H1 (cell line): ENCODE measurements at regions not wholly inside any gene's neighbourhood (a gene's known extent, or its start where the extent isn't known, plus 50 kb on each side); places are given as distances from the start of the nearest gene placed in this dataset.

ENCODE experiments used
- CTCF ChIA-PET: fragments of 300-600 bp; sonication (Branson Sonifier 250); formaldehyde crosslinking; loops from one replicate; lab custom pipeline; 2021; ENCODE audit not compliant: partially characterized antibody; lab: Charles Lee
- POLR2A ChIA-PET: fragments of 300-600 bp; sonication (Branson Sonifier 250); formaldehyde crosslinking; loops from one replicate; lab custom pipeline; 2021; ENCODE audit warnings: inconsistent platforms; ENCODE audit not compliant: partially characterized antibody; lab: Charles Lee
- DNase-seq, 2 experiments: peaks; one replicate each; pipeline versions ENCODE4 v3.0.0 to v3.0.0-alpha.2; 2010 to 2022; ENCODE audit warnings: low spot score in 2 of 2, low read depth in 1 of 2, mixed read lengths in 1 of 2
- FAIRE-seq: peaks from 2 replicates; lab custom pipeline; 2011; peaks lifted over from hg19 to GRCh38; lab: Jason Lieb, UNC
- H2AFZ ChIP-seq: 2 replicates; pipeline ENCODE4 v1.8.1; 2012; ENCODE audit warnings: low read length, inconsistent platforms
- H2AK5ac ChIP-seq: 2 replicates; pipeline ENCODE4 v1.6.1; 2013; ENCODE audit warnings: low read depth, low read length
- H2BK120ac ChIP-seq: replicated peaks from 2 replicates; pipeline ENCODE3; 2013; ENCODE audit warnings: low read depth, low read length, inconsistent platforms
- H2BK12ac ChIP-seq: 2 replicates; pipeline ENCODE4 v1.6.1; 2013; ENCODE audit warnings: low read depth, low read length
- H2BK15ac ChIP-seq: 2 replicates; pipeline ENCODE4 v1.6.1; 2013; ENCODE audit warnings: low read length
- H2BK20ac ChIP-seq: 2 replicates; pipeline ENCODE4 v1.6.1; 2013; ENCODE audit warnings: low read length
- H2BK5ac ChIP-seq: 2 replicates; pipeline ENCODE4 v1.6.1; 2013; ENCODE audit warnings: low read depth, low read length
- H3K14ac ChIP-seq: 2 replicates; pipeline ENCODE4 v1.6.1; 2013; ENCODE audit warnings: inconsistent platforms; ENCODE audit not compliant: insufficient read length
- H3K18ac ChIP-seq: 2 replicates; pipeline ENCODE4 v1.6.1; 2013; ENCODE audit warnings: low read length; ENCODE audit errors: extremely low read depth
- H3K23ac ChIP-seq: 2 replicates; pipeline ENCODE4 v1.6.1; 2013; ENCODE audit warnings: inconsistent platforms; ENCODE audit not compliant: insufficient read length
- H3K23me2 ChIP-seq: 2 replicates; pipeline ENCODE4 v1.6.1; 2013; ENCODE audit warnings: low read depth, low read length
- H3K27ac ChIP-seq: 2 replicates; pipeline ENCODE4 v1.6.1; 2011; ENCODE audit warnings: low read depth, low read length, inconsistent platforms
- H3K27me3 ChIP-seq, 4 experiments: replicated peaks in 1 of 4; 1 replicate in 1 of 4; 2 replicates in 3 of 4; pipeline versions ENCODE4 v1.6.1 to v1.8.1; 2011 to 2013; ENCODE audit warnings: low read length in 3 of 4, mild to moderate bottlenecking in 3 of 4, inconsistent platforms in 2 of 4, mixed read lengths in 2 of 4, moderate library complexity in 1 of 4; ENCODE audit not compliant: control insufficient read depth in 3 of 4, insufficient read depth in 3 of 4; ENCODE audit errors: extremely low read depth in 1 of 4
- H3K36me3 ChIP-seq, 4 experiments: 2 replicates each; pipeline versions ENCODE4 v1.6.1 to v1.8.1; 2011 to 2013; ENCODE audit warnings: mild to moderate bottlenecking in 4 of 4, low read length in 3 of 4, moderate library complexity in 2 of 4, control low read depth in 1 of 4, inconsistent platforms in 1 of 4; ENCODE audit not compliant: insufficient read depth in 4 of 4, control insufficient read depth in 2 of 4
- H3K4ac ChIP-seq: replicated peaks from 2 replicates; pipeline ENCODE3; 2013; ENCODE audit warnings: low read length, low read depth, mixed read lengths, inconsistent platforms; ENCODE audit not compliant: insufficient read length
- H3K4me1 ChIP-seq, 4 experiments: replicated peaks in 1 of 4; 1 replicate in 1 of 4; 2 replicates in 3 of 4; pipeline versions ENCODE4 v1.6.1 to v1.8.1; 2011 to 2013; ENCODE audit warnings: low read length in 3 of 4, inconsistent platforms in 2 of 4, mixed read lengths in 1 of 4; ENCODE audit not compliant: insufficient read depth in 4 of 4, control insufficient read depth in 3 of 4
- H3K4me2 ChIP-seq, 2 experiments: 2 replicates each; pipeline versions ENCODE4 v1.6.1 to v1.8.1; 2011 to 2013; ENCODE audit warnings: low read depth in 2 of 2, low read length in 2 of 2, control low read depth in 1 of 2, inconsistent platforms in 1 of 2, mild to moderate bottlenecking in 1 of 2; ENCODE audit not compliant: insufficient read depth in 1 of 2
- H3K4me3 ChIP-seq, 4 experiments: fragments of 200-600, 300-600 bp in 1 of 4; sonication (generic), shearing (Covaris generic), sonication (Bioruptor Twin) in 1 of 4; 2 replicates each; pipeline versions ENCODE4 v1.5.1 to v1.8.1; 2011 to 2016; ENCODE audit warnings: low read length in 4 of 4, low read depth in 3 of 4, control low read depth in 2 of 4, inconsistent platforms in 2 of 4, mild to moderate bottlenecking in 2 of 4, mixed read lengths in 1 of 4, moderate library complexity in 1 of 4; ENCODE audit not compliant: insufficient read depth in 2 of 4; ENCODE audit errors: extremely low read depth in 1 of 4
- H3K56ac ChIP-seq: replicated peaks from 2 replicates; pipeline ENCODE3; 2013; ENCODE audit warnings: low read depth, mild to moderate bottlenecking, mixed read lengths, low read length, inconsistent platforms; ENCODE audit not compliant: insufficient read length
- H3K79me1 ChIP-seq: 2 replicates; pipeline ENCODE4 v1.6.1; 2013; ENCODE audit warnings: low read depth, low read length, control low read depth
- H3K79me2 ChIP-seq, 2 experiments: 2 replicates each; pipeline versions ENCODE4 v1.6.1 to v1.8.1; 2012 to 2013; ENCODE audit warnings: low read length in 2 of 2, mild to moderate bottlenecking in 2 of 2, inconsistent platforms in 1 of 2; ENCODE audit not compliant: insufficient read depth in 2 of 2, control insufficient read depth in 1 of 2
- H3K9ac ChIP-seq, 4 experiments: replicated peaks in 1 of 4; 1 replicate in 1 of 4; 2 replicates in 3 of 4; pipeline versions ENCODE4 v1.6.1 to v1.8.1; 2011 to 2013; ENCODE audit warnings: low read depth in 3 of 4, low read length in 3 of 4, control low read depth in 2 of 4, mild to moderate bottlenecking in 2 of 4, moderate library complexity in 2 of 4, inconsistent platforms in 1 of 4; ENCODE audit errors: extremely low read depth in 1 of 4
- H3K9me3 ChIP-seq, 2 experiments: 2 replicates each; pipeline versions ENCODE4 v1.6.1 to v1.8.1; 2012 to 2013; ENCODE audit warnings: mild to moderate bottlenecking in 2 of 2, moderate library complexity in 2 of 2, control low read depth in 1 of 2, inconsistent platforms in 1 of 2, low read depth in 1 of 2, low read length in 1 of 2, mixed read lengths in 1 of 2; ENCODE audit not compliant: insufficient read depth in 2 of 2
- H4K20me1 ChIP-seq, 2 experiments: replicated peaks in 1 of 2; 2 replicates each; pipeline versions ENCODE3 to v1.8.1; 2011 to 2013; ENCODE audit warnings: inconsistent platforms in 2 of 2, low read length in 2 of 2, mild to moderate bottlenecking in 1 of 2; ENCODE audit not compliant: insufficient read depth in 2 of 2, control insufficient read depth in 1 of 2
- H4K5ac ChIP-seq: 2 replicates; pipeline ENCODE4 v1.6.1; 2013; ENCODE audit warnings: low read length, low read depth, mixed read lengths, inconsistent platforms; ENCODE audit not compliant: insufficient read length
- H4K8ac ChIP-seq: 2 replicates; pipeline ENCODE4 v1.8.0; 2013; ENCODE audit warnings: mild to moderate bottlenecking, moderate library complexity, low read length, inconsistent platforms; ENCODE audit not compliant: insufficient read depth; ENCODE audit errors: extremely low read depth
- H4K91ac ChIP-seq: replicated peaks from 2 replicates; pipeline ENCODE3; 2013; ENCODE audit warnings: low read length, mixed read lengths, inconsistent platforms; ENCODE audit not compliant: insufficient read length
- ASH2L ChIP-seq: fragments of 200-600, 300-600 bp; sonication (generic); IDR thresholded peaks from one replicate; pipeline ENCODE4 v1.7.1; 2017; ENCODE audit warnings: low read length
- BRCA1 ChIP-seq: IDR thresholded peaks from 2 replicates; pipeline ENCODE4 v1.6.1; 2012; ENCODE audit warnings: low read depth, low read length, improper control_type of control experiment
- CBX5 ChIP-seq: fragments of 300-800, 300-1000 bp; sonication (generic); IDR thresholded peaks from 2 replicates; pipeline ENCODE4 v1.7.1; 2016; ENCODE audit warnings: antibody characterized with exemption, low read length, low read depth
- CHD1 ChIP-seq: IDR thresholded peaks from 2 replicates; pipeline ENCODE4 v1.6.1; 2012; ENCODE audit warnings: low read depth, low read length, improper control_type of control experiment
- CTBP2 ChIP-seq: IDR thresholded peaks from 2 replicates; pipeline ENCODE4 v1.7.0; 2011; ENCODE audit warnings: borderline replicate concordance, mild to moderate bottlenecking, moderate library complexity, mixed read lengths, low read length; ENCODE audit not compliant: insufficient read depth, insufficient read length
- HDAC2 ChIP-seq, 2 experiments: fragments of 300-600 bp in 1 of 2; sonication (generic) in 1 of 2; IDR thresholded peaks; 2 replicates each; pipeline ENCODE4 v1.6.1; 2011 to 2012; ENCODE audit warnings: low read depth in 2 of 2, low read length in 2 of 2, mild to moderate bottlenecking in 2 of 2, moderate library complexity in 2 of 2, borderline replicate concordance in 1 of 2, inconsistent platforms in 1 of 2
- JUND ChIP-seq: IDR thresholded peaks from 2 replicates; pipeline ENCODE4 v1.6.1; 2011; ENCODE audit warnings: mild to moderate bottlenecking, improper control_type of control experiment, low read length
- KDM4A ChIP-seq: IDR thresholded peaks from one replicate; pipeline ENCODE4 v1.7.1; 2012; ENCODE audit warnings: low read depth, mild to moderate bottlenecking, moderate library complexity, low read length, inconsistent platforms; ENCODE audit not compliant: severe bottlenecking
- NRF1 ChIP-seq: IDR thresholded peaks from 2 replicates; pipeline ENCODE4 v1.6.1; 2011; ENCODE audit warnings: mild to moderate bottlenecking, low read depth, low read length, improper control_type of control experiment
- RNF2 ChIP-seq: fragments of 200-900, 300-1000 bp; sonication (generic); IDR thresholded peaks from 2 replicates; pipeline ENCODE4 v1.7.1; 2016; ENCODE audit warnings: borderline replicate concordance, low read depth, mild to moderate bottlenecking, antibody characterized with exemption, low read length; ENCODE audit not compliant: poor library complexity, severe bottlenecking; ENCODE audit errors: missing control alignments
- SIX5 ChIP-seq: IDR thresholded peaks from 2 replicates; pipeline ENCODE4 v1.6.1; 2011; ENCODE audit warnings: mild to moderate bottlenecking, low read depth, low read length
- TAF1 ChIP-seq: IDR thresholded peaks from 2 replicates; pipeline ENCODE4 v1.6.1; 2011; ENCODE audit warnings: mild to moderate bottlenecking, low read depth, low read length
- TBP ChIP-seq: IDR thresholded peaks from 2 replicates; pipeline ENCODE4 v1.6.1; 2011; ENCODE audit warnings: low read depth, low read length, improper control_type of control experiment
- WGBS, 2 experiments: shearing (Covaris generic) in 1 of 2; methylation state at CpG; one replicate each; pipeline versions ENCODE4 v1.1.6 to v1.1.7; 2013 to 2015; ENCODE audit warnings: low lambda C conversion rate in 2 of 2, mixed read lengths in 2 of 2, inconsistent platforms in 1 of 2, low coverage in 1 of 2, missing lambda C conversion rate in 1 of 2; ENCODE audit not compliant: insufficient replicate concordance in 2 of 2, insufficient coverage in 1 of 2, insufficient read length in 1 of 2; ENCODE audit errors: extremely low coverage in 1 of 2, missing lambda C conversion rate in 1 of 2; 5-methylcytosine and 5-hydroxymethylcytosine counted together
- TF ChIP-seq, protein P1 (sequence below): IDR thresholded peaks from 2 replicates; pipeline ENCODE4 v1.6.1; 2011; ENCODE audit warnings: low read length, improper control_type of control experiment

GRCh38 chr12:98053202-98053601 lies 462.2 kb upstream of the TMPO start:
- H2BK5ac ChIP-seq = no peak overlapping the region
- no peak overlapping the region for H3K9ac ChIP-seq
- H3K56ac ChIP-seq = no peak overlapping the region
- H3K4me2 ChIP-seq = no peak overlapping the region
- H3K27me3 ChIP-seq = no peaks in the 10 kb centered on the region
- no peak overlapping the region for H4K8ac ChIP-seq
- H3K4me1 ChIP-seq = no peaks in the 10 kb centered on the region
- no peaks in the 10 kb centered on the region for H3K9me3 ChIP-seq
- no peak overlapping the region for H2AFZ ChIP-seq
- FAIRE-seq (no peak), DNase-seq (no peak)
- no peak overlapping the region for H2BK15ac ChIP-seq
- H4K20me1 ChIP-seq = no peaks in the 10 kb centered on the region
- POLR2A ChIA-PET = no interaction called here
- no peak overlapping the region for H2BK12ac ChIP-seq
- CTCF ChIA-PET = interaction anchor here (0.6 to 1.7 kb wide), 10 partner anchors 7 to 1302 kb away, joined by 3 to 5 read pairs (median 3); no protein-coding TSS in a partner anchor
- H3K27ac ChIP-seq = no peak overlapping the region
- no peaks in the 10 kb centered on the region for H3K36me3 ChIP-seq
- no peak overlapping the region for H3K4me3 ChIP-seq
- no peak overlapping the region for H2AK5ac ChIP-seq
- H2BK120ac ChIP-seq = no peak overlapping the region
- no peaks in the 10 kb centered on the region for H3K79me1 ChIP-seq
- no peak overlapping the region for H4K91ac ChIP-seq
- H4K5ac ChIP-seq = no peak overlapping the region
- 86% methylated on average over 2 of the region's 2 CpGs; no CpG with 5 or more reads in 1 of the 2 experiments for WGBS, 2 experiments
- no peak overlapping the region for H3K23ac ChIP-seq
- H2BK20ac ChIP-seq = no peak overlapping the region
- H3K79me2 ChIP-seq = no peaks in the 10 kb centered on the region
- H3K18ac ChIP-seq = no peak overlapping the region
- H3K4ac ChIP-seq = no peak overlapping the region
- no peak for TF ChIP-seq SIX5
- no peak for TF ChIP-seq BRCA1
- TF ChIP-seq ASH2L = no peak
- TF ChIP-seq CTBP2 = no peak
- no peak for TF ChIP-seq KDM4A
- TF ChIP-seq HDAC2 (IDR thresholded peaks at IDR 0.05; ENCODE audit: borderline replicate concordance in 1 of 2, low read depth in 2 of 2, low read length in 2 of 2) = no peak
- TF ChIP-seq, protein P1, sequence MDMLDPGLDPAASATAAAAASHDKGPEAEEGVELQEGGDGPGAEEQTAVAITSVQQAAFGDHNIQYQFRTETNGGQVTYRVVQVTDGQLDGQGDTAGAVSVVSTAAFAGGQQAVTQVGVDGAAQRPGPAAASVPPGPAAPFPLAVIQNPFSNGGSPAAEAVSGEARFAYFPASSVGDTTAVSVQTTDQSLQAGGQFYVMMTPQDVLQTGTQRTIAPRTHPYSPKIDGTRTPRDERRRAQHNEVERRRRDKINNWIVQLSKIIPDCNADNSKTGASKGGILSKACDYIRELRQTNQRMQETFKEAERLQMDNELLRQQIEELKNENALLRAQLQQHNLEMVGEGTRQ = no peak
- TF ChIP-seq RNF2 = no peak
- no peak for TF ChIP-seq CHD1
- TF ChIP-seq TAF1 = no peak
- TF ChIP-seq CBX5 = no peak
- TF ChIP-seq JUND = no peak
- no peak for TF ChIP-seq TBP
- no peak for TF ChIP-seq NRF1
- H3K14ac ChIP-seq = no peak overlapping the region
- H3K23me2 ChIP-seq = no peaks in the 10 kb centered on the region
